ENCODE measurements at regions not wholly inside any gene's neighbourhood (a gene's known extent, or its start where the extent isn't known, plus 50 kb on each side); places are given as distances from the start of the nearest gene placed in this dataset.

DNA sequence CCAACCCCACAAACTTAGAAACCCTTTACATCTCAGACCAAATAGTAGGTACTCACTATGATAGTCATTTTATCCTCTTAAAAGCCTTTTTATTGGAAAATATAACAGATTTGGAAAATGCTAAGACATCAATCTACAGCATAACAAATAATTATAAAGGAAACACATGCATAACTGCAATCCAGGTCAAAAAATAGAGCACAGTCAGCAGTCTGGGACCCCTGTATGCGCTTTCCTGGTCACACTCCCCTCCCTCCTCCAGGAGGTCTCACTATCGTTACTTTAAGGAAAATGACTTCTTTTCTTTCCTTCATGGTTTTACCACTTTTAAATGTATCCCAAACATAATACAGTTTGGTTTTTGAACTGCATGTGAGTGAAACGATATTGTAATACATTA lies 90.5 kb upstream of the CCDC150 start:
- TF ChIP-seq POLR2AphosphoS5 (IDR thresholded peaks at IDR 0.05), result no peak
- TF ChIP-seq, protein P1, sequence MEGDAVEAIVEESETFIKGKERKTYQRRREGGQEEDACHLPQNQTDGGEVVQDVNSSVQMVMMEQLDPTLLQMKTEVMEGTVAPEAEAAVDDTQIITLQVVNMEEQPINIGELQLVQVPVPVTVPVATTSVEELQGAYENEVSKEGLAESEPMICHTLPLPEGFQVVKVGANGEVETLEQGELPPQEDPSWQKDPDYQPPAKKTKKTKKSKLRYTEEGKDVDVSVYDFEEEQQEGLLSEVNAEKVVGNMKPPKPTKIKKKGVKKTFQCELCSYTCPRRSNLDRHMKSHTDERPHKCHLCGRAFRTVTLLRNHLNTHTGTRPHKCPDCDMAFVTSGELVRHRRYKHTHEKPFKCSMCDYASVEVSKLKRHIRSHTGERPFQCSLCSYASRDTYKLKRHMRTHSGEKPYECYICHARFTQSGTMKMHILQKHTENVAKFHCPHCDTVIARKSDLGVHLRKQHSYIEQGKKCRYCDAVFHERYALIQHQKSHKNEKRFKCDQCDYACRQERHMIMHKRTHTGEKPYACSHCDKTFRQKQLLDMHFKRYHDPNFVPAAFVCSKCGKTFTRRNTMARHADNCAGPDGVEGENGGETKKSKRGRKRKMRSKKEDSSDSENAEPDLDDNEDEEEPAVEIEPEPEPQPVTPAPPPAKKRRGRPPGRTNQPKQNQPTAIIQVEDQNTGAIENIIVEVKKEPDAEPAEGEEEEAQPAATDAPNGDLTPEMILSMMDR (IDR thresholded peaks at IDR 0.05), result no peak
